NCI-H510A treated with DMSO at 0.1 percent for 48 hours (cell line): ENCODE measurements at regions not wholly inside any gene's neighbourhood (a gene's known extent, or its start where the extent isn't known, plus 50 kb on each side); places are given as distances from the start of the nearest gene placed in this dataset.

Experiments
- DNase-seq: peaks from one replicate; lab custom pipeline; 2025; lab: John Stamatoyannopoulos, UW

- DNase-seq, result no peak
Measured at GRCh38 chr20:20992686-20993360, 113.3 kb downstream of the LINC00237 start.

- DNase-seq, result no peak
Measured at GRCh38 chr20:20992277-20992676, 113.9 kb downstream of the LINC00237 start.

GRCh38 chr20:20989081-20989480 lies 117.1 kb downstream of the LINC00237 start:
- DNase-seq, result no peak

- DNase-seq, result no peak
Measured at GRCh38 chr20:20979934-20980333, 126.2 kb downstream of the LINC00237 start.

GRCh38 chr20:20977786-20978185 lies 128.4 kb downstream of the LINC00237 start:
- DNase-seq, result no peak

- no peak for DNase-seq
Measured at GRCh38 chr20:20972490-20972889, 133.7 kb downstream of the LINC00237 start.

GRCh38 chr20:20971810-20972209 lies 134.3 kb downstream of the LINC00237 start:
- no peak for DNase-seq

GRCh38 chr20:20970841-20971240 lies 135.3 kb downstream of the LINC00237 start:
- DNase-seq, result no peak

GRCh38 chr20:20969701-20970280 lies 136.4 kb downstream of the LINC00237 start:
- DNase-seq, result no peak

- DNase-seq, result no peak
Measured at GRCh38 chr20:20967564-20968184, 138.5 kb downstream of the LINC00237 start.

GRCh38 chr20:20966171-20966570 lies 140.0 kb downstream of the LINC00237 start:
- DNase-seq, result no peak

- DNase-seq, result no peak
Measured at GRCh38 chr20:20959031-20959755, 147.0 kb downstream of the LINC00237 start.

- DNase-seq, result no peak
Measured at GRCh38 chr20:20956513-20956931, 149.6 kb downstream of the LINC00237 start.

GRCh38 chr20:20955892-20956291 lies 150.3 kb downstream of the LINC00237 start:
- no peak for DNase-seq

- no peak for DNase-seq
Measured at GRCh38 chr20:20953738-20954618, 152.2 kb downstream of the LINC00237 start.

- no peak for DNase-seq
Measured at GRCh38 chr20:20950620-20951019, 155.5 kb downstream of the LINC00237 start.

- DNase-seq, result no peak
Measured at GRCh38 chr20:20946122-20946759, 159.9 kb downstream of the LINC00237 start.

- DNase-seq, result no peak
Measured at GRCh38 chr20:20941468-20941889, 164.7 kb downstream of the LINC00237 start.

GRCh38 chr20:20939006-20939405 lies 167.2 kb downstream of the LINC00237 start:
- DNase-seq, result no peak

- DNase-seq, result no peak
Measured at GRCh38 chr20:20938599-20938998, 167.6 kb downstream of the LINC00237 start.

- DNase-seq, result no peak
Measured at GRCh38 chr20:20938131-20938530, 168.0 kb downstream of the LINC00237 start.
